HG02970 (cell line): ENCODE measurements at regions not wholly inside any gene's neighbourhood (a gene's known extent, or its start where the extent isn't known, plus 50 kb on each side); places are given as distances from the start of the nearest gene placed in this dataset.
A peak's percentile ranks its signal among the peaks of the same experiment; 100 is the strongest.

ENCODE experiments used
- ATAC-seq: cut with Tn5 transposase; IDR thresholded peaks from one replicate; pipeline ENCODE4 v1.9.1; 2021; ENCODE audit warnings: mild to moderate bottlenecking, moderate library complexity, moderate number of reproducible peaks; ENCODE audit not compliant: unreplicated experiment, low FRiP score

- no peak for ATAC-seq
Measured at GRCh38 chr3:151990696-151991376, 117.4 kb downstream of the SUCNR1 start.

- no peak for ATAC-seq
Measured at GRCh38 chr3:151992326-151993041, 119.0 kb downstream of the SUCNR1 start.

- ATAC-seq, result no peak
Measured at GRCh38 chr3:151995091-151995490, 121.6 kb downstream of the SUCNR1 start.

- no peak for ATAC-seq
Measured at GRCh38 chr3:151998744-151999143, 125.3 kb downstream of the SUCNR1 start.

GRCh38 chr3:151999936-152000335, 126.5 kb downstream of the SUCNR1 start:
- no peak for ATAC-seq

- ATAC-seq, result no peak
Measured at GRCh38 chr3:152011812-152012735, 138.6 kb downstream of the SUCNR1 start.

- ATAC-seq, result no peak
Measured at GRCh38 chr3:152019508-152019907, 146.1 kb downstream of the SUCNR1 start.

- ATAC-seq, result no peak
Measured at GRCh38 chr3:152021951-152022461, 148.6 kb downstream of the SUCNR1 start.

GRCh38 chr3:152026033-152026556, 152.7 kb downstream of the SUCNR1 start:
- no peak for ATAC-seq

GRCh38 chr3:152030320-152030719, 156.9 kb downstream of the SUCNR1 start:
- no peak for ATAC-seq

GRCh38 chr3:152031321-152031720, 157.9 kb downstream of the SUCNR1 start:
- no peak for ATAC-seq

- no peak for ATAC-seq
Measured at GRCh38 chr3:152037297-152037696, 163.9 kb downstream of the SUCNR1 start.

GRCh38 chr3:152037953-152038352, 164.5 kb downstream of the SUCNR1 start:
- ATAC-seq, result no peak

GRCh38 chr3:152038490-152038889, 165.0 kb downstream of the SUCNR1 start:
- ATAC-seq, result no peak

- ATAC-seq, result peak; percentile 90
Measured at GRCh38 chr3:152039887-152040286, 166.4 kb downstream of the SUCNR1 start.

- no peak for ATAC-seq
Measured at GRCh38 chr3:152040319-152040718, 166.9 kb downstream of the SUCNR1 start.

GRCh38 chr3:152043620-152044019, 170.2 kb downstream of the SUCNR1 start:
- ATAC-seq, result no peak

GRCh38 chr3:152046280-152046679, 172.8 kb downstream of the SUCNR1 start:
- no peak for ATAC-seq

GRCh38 chr3:152047465-152047864, 174.0 kb downstream of the SUCNR1 start:
- no peak for ATAC-seq

- no peak for ATAC-seq
Measured at GRCh38 chr3:152048831-152049230, 175.4 kb downstream of the SUCNR1 start.

GRCh38 chr3:152050903-152051302, 177.5 kb downstream of the SUCNR1 start:
- no peak for ATAC-seq
